UCSD-AML1 (cell line): ENCODE measurements at regions not wholly inside any gene's neighbourhood (a gene's known extent, or its start where the extent isn't known, plus 50 kb on each side); places are given as distances from the start of the nearest gene placed in this dataset.
A peak's percentile ranks its signal among the peaks of the same experiment; 100 is the strongest.

Experiments used
- DNase-seq: peaks from one replicate; lab custom pipeline; 2025; ENCODE audit not compliant: unreplicated experiment; lab: John Stamatoyannopoulos, UW

DNA sequence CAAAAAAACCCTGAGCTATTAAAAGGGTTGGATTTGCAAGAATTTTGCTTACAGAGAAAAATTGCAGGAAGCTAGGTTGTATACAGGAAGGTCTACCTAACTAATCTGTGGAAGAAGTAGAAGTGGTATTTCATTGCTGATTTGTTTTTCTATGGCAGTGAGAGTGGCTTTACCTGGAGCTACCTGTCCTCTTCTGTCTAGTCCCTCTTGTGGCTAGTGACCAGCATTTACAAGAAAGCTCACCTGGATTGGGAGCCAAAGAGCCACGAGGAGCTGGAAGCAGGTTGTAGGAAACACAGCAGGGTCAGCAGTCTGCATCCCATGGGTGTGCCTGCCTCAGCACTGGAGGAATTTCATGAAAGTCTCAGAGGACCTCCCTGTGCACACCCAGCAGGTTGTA lies 120.3 kb upstream of the RALGAPA2 start:
- no peak for DNase-seq

- no peak for DNase-seq
These were observed 119.3 kb upstream of the RALGAPA2 start for GRCh38 chr20:20831794-20832193.

GRCh38 chr20:20829681-20830080 lies 117.2 kb upstream of the RALGAPA2 start:
- DNase-seq = no peak

- no peak for DNase-seq
These were observed 115.7 kb upstream of the RALGAPA2 start for GRCh38 chr20:20827992-20828597.

GRCh38 chr20:20824924-20825584 lies 112.6 kb upstream of the RALGAPA2 start:
- DNase-seq = peak; percentile 54

DNA sequence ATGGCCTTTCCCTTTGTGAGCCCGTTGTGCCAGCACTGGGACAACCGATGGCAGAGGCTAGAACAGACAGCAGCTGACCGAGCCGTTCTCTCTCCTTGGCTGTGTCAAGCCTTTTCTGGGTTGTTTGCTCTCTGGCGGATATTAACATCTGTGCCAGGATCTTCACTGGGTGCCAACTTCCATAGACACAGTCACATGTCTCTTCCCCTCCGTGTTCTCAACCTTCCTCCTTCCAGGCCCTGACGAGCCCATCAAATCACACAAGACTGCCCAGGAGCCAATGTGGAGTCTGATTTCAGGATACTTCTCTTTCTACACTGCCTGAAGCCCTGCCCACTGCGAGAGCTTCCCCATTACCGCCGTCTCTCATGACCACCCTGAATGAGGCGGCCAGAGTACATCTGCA lies 111.0 kb upstream of the RALGAPA2 start:
- DNase-seq = no peak

DNA sequence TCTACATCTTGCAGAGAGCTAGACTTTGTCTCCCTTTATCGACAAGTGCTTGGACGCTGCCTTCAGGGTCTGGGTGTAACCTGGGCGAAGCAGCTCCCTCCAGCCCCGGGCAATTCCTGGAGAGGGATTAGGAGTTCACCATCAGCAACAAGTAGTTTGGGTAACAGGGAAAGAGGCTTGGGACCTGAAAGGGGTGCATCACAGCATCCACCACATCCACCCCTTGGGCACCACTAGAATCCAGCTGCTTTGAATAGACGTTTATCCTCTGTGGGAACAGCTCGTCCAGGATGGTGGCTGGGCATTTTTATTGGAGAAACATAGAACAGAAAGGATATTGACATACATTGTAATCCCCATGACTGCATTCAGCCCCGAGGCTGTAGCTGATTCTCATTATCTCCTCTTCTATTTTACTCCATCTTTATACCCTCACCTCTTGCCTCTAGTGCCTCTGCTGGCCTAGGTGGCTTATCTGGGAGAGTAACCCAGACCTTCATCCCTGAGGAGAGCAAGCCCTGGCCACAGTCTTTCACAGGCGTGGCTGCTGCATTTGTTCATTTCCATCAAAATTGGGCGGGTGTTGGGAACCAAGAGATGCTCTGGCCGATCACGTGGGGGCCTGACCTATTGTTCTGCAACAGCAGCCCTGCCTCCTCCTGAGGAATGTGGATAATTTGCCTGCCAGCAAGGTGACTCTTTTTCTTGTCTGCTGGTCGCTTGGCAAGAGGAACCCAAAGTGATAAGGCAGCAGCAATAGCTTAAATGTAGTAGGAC lies 109.2 kb upstream of the RALGAPA2 start:
- no peak for DNase-seq

GRCh38 chr20:20820785-20821483 lies 108.5 kb upstream of the RALGAPA2 start:
- DNase-seq = no peak

DNA sequence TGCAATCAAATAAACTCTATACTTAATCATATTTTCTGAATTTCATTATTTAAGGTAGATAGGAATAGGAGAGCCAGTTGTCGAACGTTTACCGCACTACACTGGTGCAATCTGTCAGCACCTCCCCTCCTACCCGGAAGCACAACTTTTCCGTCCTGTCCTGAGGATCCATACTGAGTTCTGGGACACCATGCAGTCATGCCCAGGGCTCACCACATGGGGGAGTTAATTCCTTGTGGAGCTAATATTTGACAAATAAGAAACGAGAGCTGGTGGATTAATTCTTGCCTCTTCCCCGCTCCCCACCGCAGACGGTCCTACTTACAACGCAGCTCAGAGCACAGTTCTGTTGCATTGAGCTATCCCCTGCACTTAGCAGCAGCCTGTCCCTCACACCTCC lies 107.7 kb upstream of the RALGAPA2 start:
- peak; percentile 34 for DNase-seq

GRCh38 chr20:20816969-20817755 lies 104.7 kb upstream of the RALGAPA2 start:
- DNase-seq = no peak

DNA sequence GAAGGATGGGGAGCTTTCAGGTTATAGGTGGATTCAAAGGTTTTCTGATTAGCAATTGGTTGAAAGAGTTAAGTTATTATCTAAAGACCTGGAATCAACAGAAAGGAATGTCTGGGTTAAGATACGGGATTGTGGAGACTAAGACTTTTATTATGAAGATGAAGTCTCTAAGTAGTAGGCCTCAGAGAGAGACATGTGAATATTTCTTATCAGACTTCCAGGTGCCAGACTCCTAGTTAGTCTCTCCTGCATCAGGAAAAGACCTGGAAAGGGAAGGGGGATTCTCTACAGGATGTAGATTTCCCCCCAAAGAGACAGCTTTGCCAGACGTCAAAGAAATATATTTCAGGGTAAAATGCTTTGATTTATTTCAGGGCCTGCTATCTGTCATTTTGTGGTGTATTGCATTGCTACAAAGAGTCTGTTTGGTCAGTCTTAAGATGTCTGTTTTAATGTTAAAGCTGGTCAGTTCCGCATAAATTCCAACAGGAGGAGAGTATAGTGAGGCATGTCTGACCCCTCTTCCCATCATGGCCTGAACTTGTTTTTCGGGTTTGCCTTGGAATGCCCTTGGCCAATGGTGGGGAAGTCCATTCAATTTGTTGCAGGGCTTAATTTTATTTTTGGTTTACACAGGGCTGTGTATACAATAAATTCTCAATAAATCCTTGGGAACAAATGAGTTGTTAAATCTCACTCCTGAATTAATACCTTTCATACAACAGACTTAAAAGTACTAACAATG lies 103.4 kb upstream of the RALGAPA2 start:
- no peak for DNase-seq

GRCh38 chr20:20814685-20815084 lies 102.2 kb upstream of the RALGAPA2 start:
- DNase-seq = no peak

DNA sequence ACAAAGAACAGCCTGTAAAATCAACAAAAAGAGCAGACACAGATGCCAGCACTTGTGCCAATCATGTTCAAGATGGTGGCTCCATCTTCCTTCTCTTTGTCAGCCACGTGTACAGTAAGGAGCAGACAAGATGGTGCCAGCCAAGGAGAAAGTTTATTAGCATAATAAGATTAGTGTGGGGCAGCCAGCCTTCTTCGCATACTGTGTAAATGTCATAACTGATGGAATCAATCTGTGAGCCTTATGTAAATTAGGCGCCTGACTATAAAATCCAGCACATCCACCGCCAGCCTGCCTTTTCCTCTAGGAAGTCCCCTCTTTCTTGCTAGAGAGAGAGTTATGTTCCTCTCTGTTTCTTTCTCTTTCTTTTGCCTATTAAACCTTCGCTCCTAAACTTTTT lies 99.7 kb upstream of the RALGAPA2 start:
- DNase-seq = no peak

DNA sequence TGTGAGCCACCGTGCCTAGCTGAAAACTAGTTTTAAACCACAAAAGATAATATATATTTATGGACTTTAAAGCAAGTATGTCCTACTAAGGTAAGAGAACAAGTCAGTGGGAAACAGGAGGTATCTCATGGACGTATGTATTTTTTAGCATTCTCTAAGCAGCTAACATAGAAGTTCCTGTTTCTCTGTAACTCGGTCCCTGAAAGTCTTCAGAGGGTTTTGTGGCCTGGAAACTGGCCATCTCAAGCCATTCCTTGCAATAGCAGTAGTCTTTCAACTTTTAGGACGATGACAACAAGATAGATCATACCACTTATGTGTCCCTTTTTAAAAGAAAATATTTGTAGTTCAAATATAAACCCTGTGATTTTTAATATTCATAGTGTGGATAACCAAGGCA lies 95.6 kb upstream of the RALGAPA2 start:
- no peak for DNase-seq

DNA sequence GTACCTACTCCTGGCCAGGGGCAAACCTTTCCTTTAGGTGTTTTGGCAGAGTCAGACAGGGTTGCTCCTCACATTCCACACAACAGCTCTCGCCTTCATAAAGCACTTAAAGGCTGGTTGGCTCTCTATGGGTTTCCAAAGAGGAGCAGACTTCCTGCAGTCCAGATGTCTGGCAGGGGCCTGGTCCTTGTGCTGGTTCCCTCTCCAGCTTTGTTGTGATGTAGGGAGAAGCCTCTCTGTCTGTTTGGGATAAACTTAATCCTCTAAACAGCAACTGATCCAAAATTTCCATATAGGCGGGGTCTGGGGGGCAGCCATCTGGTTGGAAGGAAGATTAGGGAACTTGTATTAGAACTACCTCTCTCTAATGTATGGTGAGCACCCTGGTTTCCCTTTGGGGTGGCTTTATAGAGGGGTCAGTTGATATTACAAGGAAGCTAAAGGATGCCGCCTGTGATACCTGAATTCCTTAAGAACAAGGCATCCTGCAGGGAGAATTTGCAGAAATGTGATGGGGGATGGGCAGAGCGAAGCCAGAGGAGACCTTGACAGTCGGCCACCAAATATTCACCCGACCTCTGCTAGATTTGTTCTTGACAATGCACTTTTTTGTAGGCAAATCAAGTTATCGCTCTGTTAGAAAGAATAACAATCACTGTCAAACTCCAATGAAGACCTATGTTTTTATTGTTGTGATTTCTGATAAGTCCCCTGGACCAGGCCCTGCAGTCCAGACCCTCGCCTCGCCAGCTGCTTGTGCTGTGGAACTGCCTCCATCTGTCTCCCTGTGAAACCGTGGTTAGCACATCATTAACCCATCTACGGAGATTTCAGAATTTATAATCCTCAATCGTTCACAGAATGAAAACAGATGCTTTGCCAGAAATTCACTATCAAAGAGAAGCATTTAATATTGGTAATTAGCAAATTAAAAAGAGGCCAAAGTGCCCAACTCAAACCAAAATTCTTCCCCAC lies 94.0 kb upstream of the RALGAPA2 start:
- DNase-seq = no peak

- DNase-seq = no peak
These were observed 90.6 kb upstream of the RALGAPA2 start for GRCh38 chr20:20803011-20803410.

GRCh38 chr20:20802328-20802727 lies 89.9 kb upstream of the RALGAPA2 start:
- DNase-seq = peak; percentile 25

DNA sequence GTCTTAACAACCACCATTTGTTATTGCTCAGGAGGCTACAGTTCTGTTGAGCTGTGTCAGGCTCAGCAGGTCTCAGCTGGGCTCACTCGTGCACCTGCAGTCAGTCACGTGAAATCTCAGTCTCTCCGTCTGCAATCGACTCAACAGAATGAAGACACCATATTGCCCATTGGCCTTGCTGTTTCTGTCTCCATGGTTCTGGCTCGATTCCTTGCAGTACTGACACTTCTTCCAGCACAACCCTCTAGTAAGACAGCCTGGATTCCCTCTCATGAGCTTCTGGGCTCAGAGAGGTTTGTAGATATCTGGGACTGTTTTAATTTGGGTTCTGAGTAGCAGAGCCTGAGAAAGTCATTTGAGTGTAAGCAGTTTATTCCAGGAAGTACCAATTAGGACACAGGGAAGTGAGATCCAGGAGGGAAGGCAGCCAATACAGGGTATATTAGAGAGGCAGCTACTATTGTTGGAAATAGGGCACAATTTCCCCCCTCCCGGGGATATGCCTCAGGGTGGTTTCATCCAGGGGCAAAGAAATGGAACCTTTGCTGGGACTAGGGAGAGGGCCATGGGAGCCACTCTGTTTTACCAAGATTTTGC lies 87.4 kb upstream of the RALGAPA2 start:
- DNase-seq = no peak
